Activated CD8-positive, alpha-beta T cell treated with anti-CD3 and anti-CD28 coated beads, Interleukin-2, amount 10 ng/mL, durations not matched to agents 7 days and 5 days (primary cell): ENCODE measurements at regions not wholly inside any gene's neighbourhood (a gene's known extent, or its start where the extent isn't known, plus 50 kb on each side); places are given as distances from the start of the nearest gene placed in this dataset.
"Not testable (repeated sequence)": the region's sequence is repeated elsewhere in the genome, so short reads cannot be mapped to it uniquely, and the experiment has no call there.

Experiments
- ATAC-seq: fragments of 150-1000 bp; cut with Tn5 transposase; one replicate; pipeline ENCODE4 v1.10.0; 2021; ENCODE audit warnings: moderate library complexity
- CTCF ChIA-PET: fragments of 350-600 bp; sonication (Branson Sonifier 250); formaldehyde crosslinking; loops from one replicate; lab custom pipeline; 2021; ENCODE audit warnings: antibody characterized with exemption; lab: Charles Lee
- POLR2A ChIA-PET: fragments of 350-600 bp; sonication (Branson Sonifier 250); formaldehyde crosslinking; loops from one replicate; lab custom pipeline; 2021; ENCODE audit warnings: antibody characterized with exemption; lab: Charles Lee
- DNase-seq: peaks from one replicate; pipeline ENCODE4 v3.0.0-alpha.2; 2020
- H3K27ac Mint-ChIP-seq: one replicate; pipeline ENCODE4 v1.8.0; 2021; ENCODE audit warnings: mild to moderate bottlenecking, mixed read lengths
- H3K27me3 Mint-ChIP-seq: one replicate; pipeline ENCODE4 v1.8.0; 2021; ENCODE audit warnings: low read depth, mixed read lengths
- H3K36me3 Mint-ChIP-seq: one replicate; pipeline ENCODE4 v1.8.0; 2021; ENCODE audit warnings: low read depth, mixed read lengths
- H3K4me1 Mint-ChIP-seq: one replicate; pipeline ENCODE4 v1.8.0; 2021; ENCODE audit warnings: low read depth, mixed read lengths
- H3K4me3 Mint-ChIP-seq: one replicate; pipeline ENCODE4 v1.8.0; 2021; ENCODE audit warnings: mild to moderate bottlenecking, mixed read lengths
- H3K9me3 Mint-ChIP-seq: one replicate; pipeline ENCODE4 v1.8.0; 2022; ENCODE audit warnings: mixed read lengths; ENCODE audit not compliant: insufficient read depth

DNA sequence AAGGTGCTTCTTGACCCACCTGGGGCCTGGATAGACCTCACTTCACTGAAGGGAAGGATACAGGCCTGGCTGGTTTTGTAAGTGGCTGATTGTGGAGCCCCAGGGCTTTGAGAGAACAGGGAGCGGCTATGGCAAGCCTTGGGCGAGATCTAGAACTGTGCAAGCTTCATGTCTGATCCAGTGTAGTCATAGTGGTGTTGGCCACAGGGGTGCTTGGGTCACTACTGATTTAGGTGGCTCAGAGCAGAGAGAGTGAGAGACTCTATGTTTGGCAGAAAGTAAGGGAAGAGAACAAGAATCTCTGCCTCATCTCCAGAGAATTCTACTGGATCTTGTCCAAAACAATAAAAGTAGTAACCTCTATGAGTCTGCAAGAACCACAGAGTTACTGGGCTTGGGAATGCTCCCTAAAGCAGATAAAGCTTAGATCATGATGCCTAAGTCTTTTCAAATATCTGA is 394.2 kb upstream of the EPHA3 start:
- CTCF ChIA-PET: no interaction called here
- ATAC-seq (no peak), DNase-seq (no peak)
- POLR2A ChIA-PET: no interaction called here
- no peak overlapping the region for H3K4me3 Mint-ChIP-seq
- H3K36me3 Mint-ChIP-seq: no peaks in the 10 kb centered on the region
- H3K4me1 Mint-ChIP-seq: no peaks in the 10 kb centered on the region
- H3K27ac Mint-ChIP-seq: no peak overlapping the region
- H3K27me3 Mint-ChIP-seq: no peaks in the 10 kb centered on the region
- peaks cover 20% of the 10 kb centered on the region for H3K9me3 Mint-ChIP-seq

DNA sequence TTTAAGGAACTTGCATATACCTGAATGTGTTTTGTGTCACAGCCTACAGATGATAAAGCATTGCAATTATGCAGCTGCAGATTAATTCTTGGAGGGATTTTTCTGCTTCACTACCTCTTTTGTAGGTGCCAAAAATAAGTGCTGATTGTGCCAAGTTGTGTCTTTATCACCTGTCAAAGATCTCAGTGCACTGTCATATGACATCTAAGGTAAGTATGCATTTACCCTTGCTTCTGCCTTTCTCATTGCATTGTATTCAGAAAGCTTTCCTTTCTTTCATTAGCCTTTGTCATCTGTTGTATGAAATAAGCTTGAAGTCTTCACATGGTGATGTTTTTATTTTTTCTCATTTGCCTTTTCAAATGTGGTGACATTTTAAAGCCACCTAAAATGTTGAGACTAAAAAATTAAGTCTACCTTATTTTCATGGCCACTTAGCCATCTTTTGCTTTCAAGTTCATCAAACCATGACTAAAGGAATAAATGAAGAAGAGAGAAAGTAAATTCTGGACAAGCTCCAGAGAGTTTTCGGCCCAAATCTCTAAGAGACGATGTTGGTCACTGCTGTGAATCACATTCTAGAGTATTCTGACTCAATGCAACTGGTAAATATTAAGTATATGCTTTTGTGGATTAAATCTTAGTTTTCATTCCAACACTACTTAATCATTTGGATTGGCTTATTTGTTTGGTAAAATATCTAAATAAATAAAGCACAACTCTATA is 381.8 kb upstream of the EPHA3 start:
- Mint-ChIP-seq H3K27ac (no peak overlapping the region), H3K27me3 (no peaks in the 10 kb centered on the region), H3K4me1 (no peaks in the 10 kb centered on the region), H3K4me3 (no peak overlapping the region), H3K36me3 (no peaks in the 10 kb centered on the region), H3K9me3 (peaks cover 16% of the 10 kb centered on the region)
- ChIA-PET CTCF (no interaction called here), POLR2A (no interaction called here)
- ATAC-seq (no peak), DNase-seq (no peak)

DNA sequence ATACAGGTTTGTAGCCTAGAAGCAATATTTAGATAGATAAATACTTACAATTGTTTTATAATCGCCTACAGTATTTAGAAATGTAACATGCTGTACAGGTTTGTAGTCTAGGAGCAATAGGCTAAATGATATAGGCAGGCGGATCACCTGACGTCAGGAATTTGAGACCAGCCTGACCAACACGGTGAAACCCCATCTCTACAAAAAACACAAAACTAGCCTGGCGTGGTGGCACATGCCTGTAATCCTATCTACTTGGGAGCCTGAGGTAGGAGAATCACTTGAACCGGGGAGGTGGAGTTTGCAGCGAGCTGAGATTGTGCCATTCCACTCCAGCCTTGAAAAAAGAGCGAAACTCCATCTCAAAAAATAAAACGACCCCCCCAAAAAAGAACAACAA is 375.2 kb upstream of the EPHA3 start:
- ATAC-seq: no peak
- peaks cover 3% of the 10 kb centered on the region for H3K9me3 Mint-ChIP-seq
- no peak overlapping the region for H3K4me3 Mint-ChIP-seq
- ChIA-PET CTCF (no interaction called here), POLR2A (no interaction called here)
- H3K36me3 Mint-ChIP-seq: no peaks in the 10 kb centered on the region
- H3K4me1 Mint-ChIP-seq: no peaks in the 10 kb centered on the region
- no peak overlapping the region for H3K27ac Mint-ChIP-seq
- H3K27me3 Mint-ChIP-seq: no peaks in the 10 kb centered on the region
- no peak for DNase-seq

DNA sequence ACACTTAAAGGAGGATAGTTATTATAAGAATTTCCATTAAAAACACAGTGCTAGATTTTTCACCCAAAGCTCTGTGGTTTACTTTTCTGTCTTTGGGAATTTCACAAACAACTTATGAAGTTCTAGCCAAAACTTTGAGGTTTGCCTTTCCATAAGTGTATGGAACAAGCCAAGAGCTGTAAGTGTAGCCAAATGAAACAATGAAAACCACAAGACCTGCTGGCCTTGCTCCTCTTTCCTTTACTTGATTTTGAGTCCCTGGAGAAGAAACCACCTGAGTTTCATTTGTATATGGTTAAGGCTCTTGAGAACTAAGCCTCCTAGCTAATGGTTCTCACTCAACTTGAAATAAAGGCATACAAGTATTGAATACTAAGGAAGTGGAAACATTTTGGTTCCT is 365.3 kb upstream of the EPHA3 start:
- DNase-seq (no peak), ATAC-seq (no peak)
- H3K27me3 Mint-ChIP-seq: no peaks in the 10 kb centered on the region
- H3K4me1 Mint-ChIP-seq: no peaks in the 10 kb centered on the region
- ChIA-PET CTCF (no interaction called here), POLR2A (no interaction called here)
- H3K36me3 Mint-ChIP-seq: no peaks in the 10 kb centered on the region
- no peaks in the 10 kb centered on the region for H3K9me3 Mint-ChIP-seq
- no peak overlapping the region for H3K4me3 Mint-ChIP-seq
- H3K27ac Mint-ChIP-seq: no peak overlapping the region

DNA sequence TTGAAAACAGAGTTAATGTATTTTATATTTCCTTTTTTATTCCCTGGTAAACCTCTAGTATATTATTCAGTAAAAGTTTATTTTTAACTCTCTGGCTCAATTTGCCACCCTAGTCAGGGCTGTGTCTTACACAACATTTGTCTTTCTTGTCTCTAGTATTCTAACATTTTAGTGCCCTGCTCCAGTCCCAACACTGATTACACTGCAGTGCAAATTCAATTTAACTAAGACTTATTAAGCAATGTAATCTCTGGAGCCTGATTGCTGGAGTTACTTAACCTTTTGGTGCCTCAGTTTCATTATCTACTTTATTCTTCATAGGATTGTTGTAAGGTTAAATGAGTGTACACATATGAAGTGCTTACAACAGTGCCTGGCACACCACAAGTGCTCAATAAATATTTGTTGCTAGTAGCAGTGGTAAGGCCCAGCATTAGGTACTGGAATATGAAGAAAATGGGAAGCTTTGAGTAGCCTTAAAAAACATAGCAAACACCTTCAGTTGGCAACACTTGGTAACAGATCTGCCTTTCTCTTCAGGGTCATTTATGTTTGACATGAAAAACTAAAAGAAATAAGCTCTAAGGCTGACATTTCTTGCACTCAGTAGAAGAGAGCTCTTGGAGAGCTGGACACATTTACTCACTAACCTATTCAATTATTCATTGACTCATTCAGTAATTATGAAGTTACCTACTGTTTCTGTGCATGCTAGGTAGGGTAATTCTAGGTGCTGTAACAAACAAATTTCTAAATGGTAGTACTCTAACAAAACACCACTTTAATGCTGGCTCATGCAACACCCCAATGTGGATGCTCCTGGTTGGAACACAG is 364.5 kb upstream of the EPHA3 start:
- CTCF ChIA-PET: no interaction called here
- no peak for ATAC-seq
- Mint-ChIP-seq H3K4me3 (no peak overlapping the region), H3K4me1 (no peaks in the 10 kb centered on the region), H3K36me3 (no peaks in the 10 kb centered on the region), H3K27ac (no peak overlapping the region), H3K9me3 (no peaks in the 10 kb centered on the region), H3K27me3 (no peaks in the 10 kb centered on the region)
- POLR2A ChIA-PET: no interaction called here
- DNase-seq: no peak

DNA sequence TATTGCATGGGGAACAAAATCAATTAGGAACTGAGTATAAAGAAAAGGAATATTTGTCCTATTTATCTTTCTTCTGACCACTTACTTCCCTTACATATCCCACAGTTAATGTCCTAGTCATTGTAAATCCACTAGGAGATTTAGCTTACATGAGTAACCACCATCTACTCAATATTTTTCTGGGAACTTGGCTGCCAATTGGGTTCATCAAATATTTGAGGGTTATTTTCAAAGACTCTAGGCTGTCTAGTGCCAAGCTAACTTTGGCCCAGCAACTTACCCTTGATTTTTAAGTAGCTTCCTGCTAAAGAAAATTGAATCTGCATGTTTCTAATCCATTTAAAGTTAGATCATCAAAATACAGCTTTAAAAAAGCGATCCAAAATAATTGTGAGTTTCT is 362.5 kb upstream of the EPHA3 start:
- H3K9me3 Mint-ChIP-seq: no peaks in the 10 kb centered on the region
- H3K36me3 Mint-ChIP-seq: no peaks in the 10 kb centered on the region
- H3K27me3 Mint-ChIP-seq: no peaks in the 10 kb centered on the region
- DNase-seq: no peak
- H3K4me1 Mint-ChIP-seq: no peaks in the 10 kb centered on the region
- no peak for ATAC-seq
- ChIA-PET POLR2A (no interaction called here), CTCF (no interaction called here)
- no peak overlapping the region for H3K27ac Mint-ChIP-seq
- H3K4me3 Mint-ChIP-seq: no peak overlapping the region

DNA sequence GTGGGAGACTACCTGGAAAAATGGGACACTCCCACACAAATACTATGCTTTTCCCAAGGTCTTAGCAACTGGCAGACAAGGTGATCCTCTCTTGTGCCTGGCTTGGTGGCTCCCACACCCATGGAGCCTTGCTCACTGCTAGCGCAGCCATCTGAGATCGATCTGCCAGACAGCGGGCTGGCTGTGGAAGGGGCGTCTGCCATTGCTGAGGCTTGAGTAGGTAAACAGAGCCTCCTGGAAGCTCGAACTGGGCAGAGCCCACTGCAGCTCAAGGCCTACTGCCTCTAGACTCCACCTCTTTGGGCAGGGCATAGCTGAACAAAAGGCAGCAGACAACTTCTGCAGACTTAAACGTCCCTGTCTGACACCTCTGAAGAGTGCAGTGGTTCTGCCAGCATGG is 360.3 kb upstream of the EPHA3 start:
- POLR2A ChIA-PET, H3K9me3 Mint-ChIP-seq, H3K27me3 Mint-ChIP-seq, H3K36me3 Mint-ChIP-seq, DNase-seq, CTCF ChIA-PET, H3K27ac Mint-ChIP-seq, H3K4me1 Mint-ChIP-seq, H3K4me3 Mint-ChIP-seq, ATAC-seq: not testable (repeated sequence)

DNA sequence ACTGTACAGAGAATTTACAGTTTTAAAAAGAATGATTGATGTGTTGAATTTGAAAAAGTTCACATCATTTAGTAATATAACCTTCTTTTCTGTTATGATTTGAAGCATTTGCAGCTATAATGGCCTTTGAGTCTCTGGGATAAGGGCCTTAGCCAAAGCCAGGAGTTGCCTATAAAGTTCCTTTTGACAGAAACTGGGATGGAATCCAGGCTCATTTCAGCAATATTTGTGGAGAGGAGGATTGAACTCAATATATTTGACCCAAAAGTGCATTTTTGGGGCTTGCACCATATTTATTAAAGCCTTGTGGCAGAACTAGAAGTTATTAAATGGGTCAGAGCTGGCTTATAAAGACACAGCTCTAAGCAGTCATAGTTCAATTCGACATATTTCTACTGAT is 348.7 kb upstream of the EPHA3 start:
- no peak overlapping the region for H3K4me3 Mint-ChIP-seq
- no peaks in the 10 kb centered on the region for H3K27me3 Mint-ChIP-seq
- H3K9me3 Mint-ChIP-seq: peaks cover 7% of the 10 kb centered on the region
- H3K4me1 Mint-ChIP-seq: no peaks in the 10 kb centered on the region
- POLR2A ChIA-PET: no interaction called here
- ATAC-seq: no peak
- no peak for DNase-seq
- H3K36me3 Mint-ChIP-seq: no peaks in the 10 kb centered on the region
- no peak overlapping the region for H3K27ac Mint-ChIP-seq
- CTCF ChIA-PET: no interaction called here

DNA sequence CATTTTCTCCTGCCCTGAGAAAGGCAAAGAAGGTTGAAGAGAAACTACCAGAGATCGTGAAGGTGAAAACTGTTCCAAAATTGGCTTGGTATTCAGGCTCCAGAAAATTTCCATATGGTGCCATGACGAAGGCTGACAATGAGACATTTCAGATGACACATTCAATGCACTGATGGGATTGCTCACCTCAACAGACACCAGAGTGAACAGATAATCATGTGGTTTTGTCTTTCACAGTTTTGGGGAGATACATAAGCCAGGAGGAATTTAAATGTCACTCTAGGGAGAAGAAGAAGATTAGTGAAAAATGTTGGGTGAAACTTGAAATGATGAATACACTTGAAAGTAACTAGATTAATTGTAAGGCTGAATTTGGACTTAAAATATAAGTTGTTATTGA is 339.7 kb upstream of the EPHA3 start:
- ChIA-PET CTCF (no interaction called here), POLR2A (no interaction called here)
- Mint-ChIP-seq H3K4me1 (no peaks in the 10 kb centered on the region), H3K4me3 (no peak overlapping the region), H3K27ac (no peak overlapping the region), H3K9me3 (peaks cover 11% of the 10 kb centered on the region), H3K36me3 (no peaks in the 10 kb centered on the region), H3K27me3 (no peaks in the 10 kb centered on the region)
- DNase-seq: no peak
- ATAC-seq: no peak

DNA sequence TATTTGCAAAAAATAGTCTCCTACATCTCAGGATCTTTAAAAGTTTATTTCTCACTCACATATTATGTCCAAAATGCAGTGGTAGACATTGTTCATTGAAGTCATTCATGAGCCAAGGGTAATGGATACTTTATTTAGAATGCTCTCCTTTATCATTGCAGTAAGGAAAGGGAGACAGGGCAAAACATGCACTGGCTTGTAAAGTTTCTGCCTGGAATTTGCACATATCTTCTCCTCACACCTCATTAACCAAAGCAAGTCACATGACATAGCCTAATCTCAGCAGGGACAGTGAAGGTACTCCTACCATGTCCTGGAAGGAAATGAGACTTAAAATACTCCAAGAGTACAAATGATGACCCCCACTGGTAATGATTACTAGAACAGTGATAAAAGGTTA is 333.7 kb upstream of the EPHA3 start:
- H3K4me3 Mint-ChIP-seq: no peak overlapping the region
- DNase-seq (no peak), ATAC-seq (no peak)
- H3K36me3 Mint-ChIP-seq: no peaks in the 10 kb centered on the region
- no peak overlapping the region for H3K27ac Mint-ChIP-seq
- H3K4me1 Mint-ChIP-seq: no peaks in the 10 kb centered on the region
- H3K27me3 Mint-ChIP-seq: no peaks in the 10 kb centered on the region
- CTCF ChIA-PET: no interaction called here
- POLR2A ChIA-PET: no interaction called here
- peaks cover 12% of the 10 kb centered on the region for H3K9me3 Mint-ChIP-seq

DNA sequence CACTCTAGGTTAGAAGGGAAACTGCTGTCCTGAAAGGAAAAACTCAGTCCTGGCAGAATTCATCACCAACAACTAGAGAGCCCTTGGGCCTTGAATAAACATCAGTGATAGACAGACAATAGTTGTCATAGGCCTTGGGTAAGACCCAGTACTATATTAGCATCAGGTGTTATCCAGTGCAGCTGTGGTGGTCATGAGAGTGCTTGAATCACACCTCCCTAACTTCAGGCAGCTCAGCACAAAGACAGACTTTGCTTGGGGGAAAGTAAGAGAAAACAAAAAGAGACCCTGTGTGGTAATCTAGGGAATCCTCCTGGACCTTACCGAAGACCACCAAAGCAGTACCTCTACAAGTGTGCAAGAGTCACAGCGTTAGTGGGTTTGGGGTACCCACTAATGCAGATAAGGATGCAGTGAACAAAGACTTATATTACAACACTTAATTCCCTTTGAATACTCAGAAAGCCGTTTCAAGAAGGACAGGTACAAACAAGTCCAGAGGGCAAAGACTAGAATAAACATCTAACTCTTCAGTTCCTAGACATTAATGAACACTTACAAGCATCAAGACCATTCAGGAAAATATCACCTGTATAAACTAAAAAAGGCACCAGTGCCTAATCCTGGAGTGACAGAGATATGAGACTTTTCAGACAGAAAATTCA is 332.3 kb upstream of the EPHA3 start:
- POLR2A ChIA-PET: no interaction called here
- Mint-ChIP-seq H3K4me1 (no peaks in the 10 kb centered on the region), H3K9me3 (peaks cover 15% of the 10 kb centered on the region), H3K27ac (no peak overlapping the region), H3K36me3 (no peaks in the 10 kb centered on the region), H3K27me3 (no peaks in the 10 kb centered on the region), H3K4me3 (no peak overlapping the region)
- CTCF ChIA-PET: no interaction called here
- ATAC-seq (no peak), DNase-seq (no peak)

DNA sequence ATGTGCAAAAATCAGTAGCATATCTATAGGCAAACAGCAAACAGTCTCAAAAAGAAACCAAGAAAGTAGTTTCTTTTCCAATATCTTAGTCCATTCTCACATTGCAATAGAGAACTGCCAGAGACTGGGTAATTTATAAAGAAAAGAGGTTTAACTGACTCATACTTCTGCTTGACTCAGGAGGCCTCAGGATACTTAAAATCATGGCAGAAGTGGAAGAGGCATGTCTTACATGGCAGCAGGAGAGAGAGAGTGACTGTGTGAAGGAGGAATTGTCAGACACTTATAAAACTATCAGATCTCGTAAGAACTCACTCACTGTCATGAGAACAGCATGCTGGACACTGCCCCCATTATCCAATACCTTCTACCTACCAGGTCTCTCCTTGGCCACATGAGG is 327.9 kb upstream of the EPHA3 start:
- ChIA-PET CTCF (no interaction called here), POLR2A (no interaction called here)
- Mint-ChIP-seq H3K27me3 (no peaks in the 10 kb centered on the region), H3K4me3 (no peak overlapping the region), H3K4me1 (no peaks in the 10 kb centered on the region), H3K27ac (no peak overlapping the region), H3K9me3 (peaks cover 11% of the 10 kb centered on the region), H3K36me3 (no peaks in the 10 kb centered on the region)
- ATAC-seq (no peak), DNase-seq (no peak)
